Stimulated activated CD4-positive, alpha-beta T cell treated with anti-CD3 and anti-CD28 coated beads, Interleukin-12 subunit alpha, Interleukin-12 subunit beta, amount 100 ng/mL, for 24 hours (primary cell): ENCODE measurements at regions not wholly inside any gene's neighbourhood (a gene's known extent, or its start where the extent isn't known, plus 50 kb on each side); places are given as distances from the start of the nearest gene placed in this dataset.

ENCODE experiments used
- DNase-seq, 2 experiments: peaks; one replicate each; pipeline ENCODE4 v3.0.0-alpha.2; 2020; ENCODE audit warnings: low read depth in 2 of 2

DNA sequence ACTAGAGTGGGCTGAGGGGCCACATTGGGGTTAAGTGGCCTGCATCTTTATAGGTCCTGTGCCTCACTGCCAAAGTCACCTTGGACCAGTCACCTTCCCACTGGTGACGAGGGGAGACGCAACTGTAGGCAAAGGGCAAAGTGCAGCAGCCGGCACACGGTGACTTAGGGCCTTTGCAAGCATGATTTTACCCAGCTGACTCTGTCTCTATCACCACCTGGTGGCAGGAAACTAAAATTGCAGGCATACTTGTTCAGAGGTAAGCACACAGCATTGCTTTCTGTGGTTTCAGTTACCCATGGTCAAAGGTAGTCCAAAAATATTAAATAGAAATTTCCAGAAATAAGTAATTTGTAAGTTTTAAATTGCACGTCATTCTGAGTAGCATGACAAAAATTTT lies 1164.4 kb downstream of the BRD1 start:
- DNase-seq: no peak

DNA sequence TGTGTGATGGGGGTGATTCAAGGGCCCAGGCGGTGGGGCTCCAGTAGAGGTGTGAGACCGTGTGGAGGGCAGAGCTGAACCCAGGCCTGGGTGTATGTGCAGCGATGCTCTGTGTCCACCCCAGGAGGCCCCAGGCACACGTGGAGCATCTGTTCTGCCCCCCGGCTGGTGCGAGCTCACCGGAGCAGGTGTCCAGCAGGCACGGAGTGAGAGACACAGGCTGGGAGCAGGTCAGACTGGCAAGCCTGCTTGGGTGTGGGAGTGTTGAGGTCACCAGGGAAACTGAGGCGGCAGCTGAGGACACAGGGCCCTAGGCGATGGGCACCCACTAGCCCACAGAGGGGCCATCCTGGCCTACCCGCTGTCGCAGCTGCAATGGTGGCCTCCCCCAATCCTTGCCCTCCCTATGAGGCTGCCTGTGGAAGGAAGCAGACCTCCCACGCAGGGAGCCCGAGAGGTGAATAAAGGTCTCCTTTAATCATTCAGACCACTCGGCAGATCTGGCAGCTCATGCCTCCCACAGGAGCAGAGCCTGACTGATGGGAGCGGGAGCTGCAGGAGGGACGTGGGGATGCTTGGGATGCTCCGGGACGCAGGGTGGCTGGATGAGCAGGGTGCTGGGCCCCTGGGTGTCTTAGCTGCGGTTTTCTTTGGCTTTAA lies 1165.1 kb downstream of the BRD1 start:
- no peak for DNase-seq

DNA sequence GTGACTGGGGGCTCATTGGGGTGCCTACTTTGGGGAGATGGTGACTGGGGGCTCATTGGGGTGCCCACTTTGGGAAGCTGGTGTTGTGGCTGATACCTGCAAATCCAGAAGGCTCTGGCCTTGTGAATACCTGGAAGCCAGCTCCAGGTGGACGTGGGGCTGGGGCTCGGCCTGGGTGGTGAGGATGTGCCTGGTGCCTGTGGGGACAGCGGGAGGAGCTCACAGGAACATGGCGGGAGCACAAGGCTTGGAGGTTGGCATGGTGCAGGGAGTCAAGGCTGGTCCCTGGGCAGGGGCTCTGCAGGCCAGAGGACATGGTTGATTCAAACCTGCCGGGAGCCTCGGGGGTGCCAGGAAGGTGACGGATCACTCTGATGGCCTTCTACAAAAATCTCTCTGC lies 1165.7 kb downstream of the BRD1 start:
- no peak for DNase-seq

DNA sequence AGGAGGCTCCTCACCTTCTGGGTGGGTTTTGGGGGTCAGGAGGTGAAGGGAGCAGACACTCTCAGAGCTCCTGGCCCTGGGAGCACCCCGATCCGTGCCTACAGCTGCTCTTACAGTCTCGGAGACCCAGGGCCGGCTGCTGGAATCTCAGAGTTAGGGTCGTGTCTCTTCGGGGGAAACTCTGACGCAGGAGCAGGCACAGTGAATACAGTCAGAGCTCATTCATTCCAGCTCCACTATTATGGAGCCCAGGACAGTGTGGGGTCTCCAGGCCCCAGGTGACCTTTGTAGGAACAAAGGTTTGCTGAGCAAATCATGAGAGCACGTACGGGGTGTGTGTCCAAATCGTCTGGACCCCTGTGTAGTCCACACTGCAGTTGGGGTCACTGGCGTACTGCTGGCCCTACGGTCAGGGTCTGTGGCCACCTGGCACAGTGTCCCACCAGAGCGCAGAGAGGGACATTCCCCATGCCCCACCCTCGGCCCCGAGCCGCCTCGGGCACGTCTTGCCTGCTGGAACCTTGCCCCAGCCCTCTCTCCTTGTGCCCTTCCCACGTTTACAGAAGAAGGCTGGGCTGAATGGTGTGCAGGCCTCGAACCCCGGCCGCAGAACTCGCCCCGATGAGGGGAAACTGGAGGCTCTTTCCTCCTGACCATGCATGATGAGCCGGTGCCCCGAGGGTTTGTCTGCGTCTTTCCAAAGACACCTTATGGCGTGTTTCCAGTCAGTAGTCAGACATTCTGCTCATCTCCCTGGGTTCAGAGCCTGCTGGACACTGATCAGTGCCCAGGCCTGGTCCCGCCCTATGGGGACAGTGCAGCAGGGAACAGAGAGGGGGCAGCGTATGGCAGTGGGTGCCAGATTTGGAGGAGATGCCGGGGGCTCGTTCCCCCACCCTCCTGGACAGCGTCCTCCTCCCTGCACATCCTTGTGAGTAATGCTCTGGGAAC lies 1166.6 kb downstream of the BRD1 start:
- no peak for DNase-seq

DNA sequence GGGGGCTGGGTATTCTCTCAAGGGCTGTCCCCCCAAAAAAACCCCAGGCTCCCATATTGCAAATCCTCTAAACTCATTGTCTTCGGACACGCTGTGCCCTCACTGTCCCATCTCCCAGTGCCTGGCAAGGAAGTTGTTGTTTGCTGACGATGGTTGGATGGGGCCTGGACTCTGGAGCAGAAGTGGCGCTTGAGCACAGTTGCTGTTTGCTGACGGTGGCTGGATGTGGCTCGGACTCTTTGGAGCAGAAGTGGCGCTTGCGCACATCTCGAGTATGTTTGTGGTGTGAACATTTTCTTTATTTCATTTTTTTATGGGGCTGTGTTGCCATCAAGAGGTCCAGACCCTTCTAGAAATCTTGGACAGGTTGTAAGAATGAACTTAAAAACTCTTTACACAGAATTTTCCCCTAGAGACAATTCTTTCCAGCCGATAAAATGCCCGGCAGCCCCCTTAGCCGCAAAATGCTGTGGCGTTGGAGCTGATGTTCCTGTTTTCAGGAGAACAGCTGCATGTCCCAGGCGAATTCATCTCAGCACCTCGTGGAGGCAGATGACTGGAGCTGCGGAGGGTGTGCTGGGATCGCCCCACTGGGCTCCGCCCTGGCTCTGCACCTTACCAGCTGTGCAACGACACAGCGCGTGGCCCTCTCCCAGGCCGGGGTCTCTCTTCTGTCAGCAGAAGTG lies 1167.4 kb downstream of the BRD1 start:
- DNase-seq: no peak

DNA sequence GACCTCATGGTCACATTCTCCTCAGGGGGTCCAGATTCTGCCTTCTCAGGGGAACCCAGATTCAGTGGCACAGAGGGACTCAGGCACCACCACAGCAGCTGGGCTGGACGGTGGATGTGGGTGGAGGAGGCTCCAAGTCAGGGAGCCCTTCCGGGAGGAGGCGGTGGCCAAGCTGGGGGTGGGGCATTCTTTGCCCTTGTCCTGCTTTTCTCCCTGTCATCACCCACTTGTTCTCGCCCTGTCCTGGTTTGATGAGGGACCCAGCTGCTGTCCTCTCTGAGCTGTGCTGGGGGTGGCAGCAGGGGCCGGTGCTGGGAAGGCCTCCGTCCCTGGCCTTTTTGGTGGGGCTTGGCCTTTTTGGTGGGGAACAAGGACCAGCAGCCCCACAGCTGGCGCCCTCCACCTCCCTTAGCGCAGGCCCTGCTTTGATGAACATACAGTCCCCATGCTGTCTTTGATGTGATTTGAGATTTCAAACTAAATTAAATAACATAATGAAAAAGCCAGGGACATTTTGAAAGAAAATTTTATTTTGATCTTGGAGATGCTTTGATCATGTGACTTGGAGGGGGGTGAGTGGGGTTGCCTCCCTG lies 1168.2 kb downstream of the BRD1 start:
- no peak for DNase-seq

DNA sequence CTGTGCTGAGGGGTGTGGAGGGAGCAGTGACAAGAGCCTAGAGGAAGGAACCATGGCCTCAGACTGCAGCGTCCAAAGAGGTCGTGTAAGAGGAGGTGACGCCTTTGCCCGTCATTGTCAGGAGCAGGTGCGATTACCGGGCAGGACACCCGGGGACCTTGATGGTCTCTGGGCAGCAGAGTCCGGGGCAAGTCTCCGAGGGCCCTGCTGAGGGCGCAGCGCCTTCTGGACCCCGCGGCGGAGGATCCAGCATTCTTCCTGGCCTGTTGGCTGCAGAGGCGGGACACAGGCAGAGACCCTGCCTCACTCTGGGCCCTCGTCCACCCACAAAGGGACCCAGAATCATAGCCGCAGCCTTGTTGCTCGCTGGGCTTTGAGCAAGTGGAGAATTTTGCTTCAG lies 1168.8 kb downstream of the BRD1 start:
- no peak for DNase-seq

DNA sequence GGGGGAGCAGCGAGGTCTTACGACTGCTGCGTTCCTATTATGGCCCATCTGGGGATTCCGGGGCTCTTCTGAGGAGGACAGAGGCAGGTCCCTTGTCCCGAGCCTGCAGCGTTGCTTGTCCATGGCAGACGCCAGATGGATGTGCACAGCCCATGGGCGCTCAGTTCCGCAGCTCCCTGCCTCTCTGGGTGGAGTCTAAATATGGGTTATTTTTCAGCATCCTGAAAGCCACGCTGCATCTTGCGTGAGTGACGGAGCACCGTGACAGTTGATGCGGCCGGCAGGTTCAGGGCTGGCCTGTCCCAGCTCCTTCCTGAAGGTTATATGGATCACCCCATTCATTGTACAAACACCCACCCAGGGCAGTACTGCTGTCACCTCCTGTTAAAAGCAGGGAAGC lies 1169.4 kb downstream of the BRD1 start:
- no peak for DNase-seq

DNA sequence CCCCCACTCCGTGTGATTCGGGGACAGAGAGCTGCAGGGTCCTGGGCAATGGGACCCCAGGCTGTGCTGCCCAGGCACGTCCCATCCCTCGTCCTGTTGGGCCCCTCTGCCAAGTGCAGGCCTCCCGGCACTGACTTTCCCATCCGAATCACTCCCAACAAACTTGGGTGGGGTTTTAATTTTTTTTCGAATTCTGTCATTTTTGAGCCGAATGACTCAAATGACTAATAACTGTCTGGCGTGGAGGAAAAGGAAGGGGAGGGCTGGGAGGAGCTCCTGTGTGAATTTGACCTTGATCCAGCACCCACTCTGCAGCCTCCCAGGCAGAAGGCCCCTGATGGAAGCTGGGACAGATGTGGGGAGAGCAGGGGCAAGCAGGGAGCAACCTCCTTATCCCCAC lies 1173.2 kb downstream of the BRD1 start:
- no peak for DNase-seq

DNA sequence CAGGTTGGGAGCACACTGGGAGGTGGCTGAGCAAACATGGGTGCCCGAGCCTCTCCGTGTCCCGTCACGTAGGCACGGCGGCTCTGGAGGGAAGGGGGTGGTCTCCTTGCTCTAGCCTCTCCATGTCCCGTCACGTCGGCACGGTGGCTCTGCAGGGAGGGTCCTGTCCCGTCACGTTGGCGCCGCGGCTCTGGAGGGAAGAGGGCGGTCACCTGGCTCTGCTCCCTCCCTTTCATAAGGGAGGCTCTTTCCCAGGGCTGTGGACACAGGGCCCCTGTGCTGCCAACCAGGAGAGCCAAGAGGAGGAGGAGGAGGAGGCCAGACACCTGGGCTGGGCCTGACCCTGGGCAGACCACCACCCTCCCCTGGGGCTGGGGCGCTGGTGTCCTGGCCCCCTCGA lies 1173.7 kb downstream of the BRD1 start:
- DNase-seq: no peak

DNA sequence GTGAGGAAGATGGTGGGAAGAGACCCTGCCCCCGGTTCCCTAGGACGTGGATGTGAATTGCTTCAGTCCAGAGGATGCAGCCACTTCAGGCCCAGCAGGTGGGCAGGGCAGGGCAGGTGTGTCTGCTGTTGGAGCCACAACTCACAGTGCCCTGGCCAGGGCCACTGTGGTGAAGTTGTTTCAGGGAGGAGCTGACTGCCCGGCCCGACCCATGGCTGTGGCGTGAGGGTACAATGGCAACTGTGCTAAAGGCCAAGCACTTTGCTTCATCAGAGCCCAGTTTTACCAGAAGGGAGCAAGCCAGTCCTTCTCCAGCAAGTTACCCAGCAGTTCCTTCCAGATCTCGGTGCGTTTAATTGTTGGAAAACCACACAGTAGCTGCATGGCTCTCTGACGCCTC lies 1174.4 kb downstream of the BRD1 start:
- no peak for DNase-seq

DNA sequence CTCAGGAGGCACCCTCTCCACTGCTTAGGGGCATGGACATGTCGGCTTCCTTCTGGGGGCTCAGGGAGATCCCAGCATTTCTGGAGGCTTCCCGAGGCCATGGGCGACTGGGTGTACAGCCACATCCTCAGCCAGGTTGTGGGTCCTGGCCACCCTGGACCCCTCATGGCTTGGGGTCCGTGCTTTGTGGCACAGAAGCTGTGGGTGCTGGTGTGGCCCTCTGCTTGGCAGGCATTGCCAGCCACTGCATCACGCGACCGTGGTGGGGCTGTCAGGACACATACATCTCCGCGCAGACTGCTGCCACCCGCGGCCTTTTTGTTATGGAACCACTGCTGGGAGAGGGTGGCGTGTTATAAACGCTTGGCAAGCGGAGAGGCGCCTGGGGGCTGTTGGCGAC lies 1174.9 kb downstream of the BRD1 start:
- no peak for DNase-seq

DNA sequence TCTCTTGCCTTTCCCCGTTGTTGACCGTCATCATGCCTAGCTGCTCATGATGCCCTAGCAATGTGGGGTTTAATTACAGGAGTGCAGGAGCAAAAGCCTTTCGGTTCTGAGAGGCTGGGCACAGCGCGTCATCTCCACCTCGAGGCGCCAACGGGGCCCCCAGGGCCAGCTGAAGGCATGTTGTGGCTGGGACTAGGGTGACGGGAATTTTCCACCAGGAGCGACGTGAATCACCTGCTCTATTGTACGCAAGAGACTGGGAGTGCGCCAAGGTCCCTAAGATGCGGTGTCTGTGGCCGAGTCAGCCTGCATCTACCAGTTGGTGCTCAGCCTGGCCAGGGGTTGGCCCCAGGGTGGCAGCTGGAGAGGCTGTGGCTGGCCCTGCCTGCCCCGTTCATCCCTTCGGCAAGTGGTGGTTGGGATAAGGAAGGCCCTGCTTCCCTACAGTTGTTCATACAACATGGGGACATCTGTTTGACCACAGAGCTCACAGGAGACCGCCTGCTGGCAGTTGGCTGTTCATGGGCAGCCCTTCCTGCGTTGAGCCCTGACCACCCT lies 1175.6 kb downstream of the BRD1 start:
- DNase-seq: no peak

DNA sequence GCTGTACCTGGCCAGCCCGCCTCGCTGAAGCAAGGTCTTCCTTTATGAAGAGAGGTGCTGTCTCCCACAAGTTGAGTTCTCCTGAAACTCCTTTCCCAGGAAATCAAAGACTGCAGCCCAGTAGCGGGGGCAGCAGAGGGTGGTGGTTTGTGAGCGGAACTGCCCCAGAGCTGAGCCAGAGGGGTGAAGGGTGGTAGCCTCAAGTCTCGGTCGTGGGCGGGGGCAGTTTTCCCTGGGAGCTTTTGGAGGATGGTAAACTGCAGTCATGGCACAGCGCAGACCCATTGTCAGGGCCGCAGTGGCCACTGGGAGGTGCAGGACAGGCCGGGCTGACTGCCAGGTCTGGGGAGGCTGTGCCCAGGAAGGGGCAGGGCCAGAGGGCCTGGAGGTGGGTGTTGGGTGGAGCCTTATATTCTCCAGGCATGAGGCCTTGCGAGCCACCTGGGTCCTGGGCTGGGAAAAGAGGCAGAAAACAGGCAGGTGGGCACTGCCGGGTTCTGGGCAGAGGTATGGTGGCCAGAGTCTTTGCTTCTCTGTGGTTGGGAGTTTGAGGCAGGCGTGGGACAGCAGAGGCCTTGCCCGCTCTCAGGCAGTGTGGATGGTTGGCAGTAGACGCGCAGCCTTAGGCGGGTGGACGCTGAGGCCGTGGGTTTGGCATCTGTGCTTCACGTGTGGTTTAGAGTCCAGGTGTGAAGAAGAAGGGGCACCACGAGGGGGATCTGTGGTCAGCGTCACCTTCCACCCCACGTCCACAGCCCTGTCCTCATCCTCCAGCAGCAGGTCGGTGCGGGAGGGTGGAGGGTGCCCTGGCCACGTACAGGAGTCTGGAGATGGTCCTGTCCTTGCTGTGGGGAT lies 1176.4 kb downstream of the BRD1 start:
- DNase-seq: no peak

DNA sequence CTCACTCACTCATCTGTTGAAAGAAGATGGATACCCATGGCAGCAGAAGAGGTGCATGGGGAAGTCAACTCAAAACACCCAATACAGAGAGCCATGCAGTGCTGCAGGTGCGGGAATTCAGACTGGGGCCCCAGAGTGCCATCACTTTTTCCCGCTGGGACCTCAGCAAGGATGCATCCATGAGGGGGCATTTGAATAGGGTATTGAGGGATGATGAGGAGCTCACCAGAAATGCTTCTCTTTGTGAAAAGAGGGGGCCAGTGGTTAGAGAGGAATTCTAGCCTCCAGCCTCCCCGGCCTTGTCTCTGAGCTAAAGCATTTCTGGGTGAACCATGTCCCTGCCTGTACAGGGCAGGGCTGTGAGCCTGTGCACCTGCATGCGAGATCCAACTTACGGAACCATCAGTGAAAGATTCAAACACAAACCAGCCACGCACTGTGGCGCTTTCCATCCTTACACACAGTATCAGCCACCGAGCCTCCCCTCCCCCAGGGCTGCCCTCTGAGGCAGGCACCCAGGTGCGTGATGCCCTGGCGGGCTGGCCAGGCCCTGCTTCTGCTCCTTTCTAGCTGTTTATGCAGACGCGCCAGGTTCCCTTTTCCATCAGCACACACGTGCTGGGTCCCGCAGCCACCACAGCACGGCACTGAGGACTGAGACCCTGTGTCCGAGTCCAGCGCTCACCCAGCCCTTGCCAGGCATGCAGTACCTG lies 1177.2 kb downstream of the BRD1 start:
- DNase-seq: no peak

DNA sequence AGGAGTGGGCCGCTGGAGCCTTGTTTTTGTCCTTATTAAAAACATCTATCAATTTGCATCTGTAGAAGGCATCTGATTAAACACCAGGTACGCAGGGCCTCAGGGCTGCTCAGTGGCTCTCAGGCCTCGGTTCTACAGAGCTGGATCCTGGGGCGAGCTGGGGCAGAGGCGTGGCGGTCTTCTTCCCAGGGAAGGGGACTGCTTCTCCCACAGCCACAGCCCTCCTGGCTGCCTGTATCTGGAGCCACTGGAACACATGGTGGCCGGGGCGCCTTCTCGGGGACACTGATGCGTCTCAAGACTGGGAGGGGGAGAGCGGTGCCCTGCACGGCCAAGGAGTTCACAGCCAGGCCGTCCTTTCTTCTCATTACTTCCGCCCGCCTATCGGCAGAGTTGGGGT lies 1178.2 kb downstream of the BRD1 start:
- no peak for DNase-seq

DNA sequence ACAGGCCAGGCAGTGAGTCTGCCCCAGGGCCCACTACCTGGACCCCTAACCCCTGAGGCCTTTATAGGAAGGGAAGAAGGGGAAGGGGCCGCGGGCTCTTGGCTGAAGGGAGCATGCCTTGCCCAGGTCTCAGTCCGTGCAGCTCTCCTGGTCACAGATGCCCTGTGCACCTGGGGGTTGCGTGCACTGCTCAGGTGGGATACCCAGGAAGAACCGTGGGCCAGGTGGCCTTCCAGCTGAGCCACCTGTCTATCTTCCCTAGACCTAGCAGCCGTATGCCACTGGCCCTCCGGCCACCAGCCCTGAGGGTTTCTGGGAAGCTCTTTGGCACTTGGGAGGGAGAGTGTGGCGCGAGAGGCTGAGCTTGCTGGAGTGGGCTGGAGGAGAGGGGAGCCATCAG lies 1178.6 kb downstream of the BRD1 start:
- DNase-seq: no peak

DNA sequence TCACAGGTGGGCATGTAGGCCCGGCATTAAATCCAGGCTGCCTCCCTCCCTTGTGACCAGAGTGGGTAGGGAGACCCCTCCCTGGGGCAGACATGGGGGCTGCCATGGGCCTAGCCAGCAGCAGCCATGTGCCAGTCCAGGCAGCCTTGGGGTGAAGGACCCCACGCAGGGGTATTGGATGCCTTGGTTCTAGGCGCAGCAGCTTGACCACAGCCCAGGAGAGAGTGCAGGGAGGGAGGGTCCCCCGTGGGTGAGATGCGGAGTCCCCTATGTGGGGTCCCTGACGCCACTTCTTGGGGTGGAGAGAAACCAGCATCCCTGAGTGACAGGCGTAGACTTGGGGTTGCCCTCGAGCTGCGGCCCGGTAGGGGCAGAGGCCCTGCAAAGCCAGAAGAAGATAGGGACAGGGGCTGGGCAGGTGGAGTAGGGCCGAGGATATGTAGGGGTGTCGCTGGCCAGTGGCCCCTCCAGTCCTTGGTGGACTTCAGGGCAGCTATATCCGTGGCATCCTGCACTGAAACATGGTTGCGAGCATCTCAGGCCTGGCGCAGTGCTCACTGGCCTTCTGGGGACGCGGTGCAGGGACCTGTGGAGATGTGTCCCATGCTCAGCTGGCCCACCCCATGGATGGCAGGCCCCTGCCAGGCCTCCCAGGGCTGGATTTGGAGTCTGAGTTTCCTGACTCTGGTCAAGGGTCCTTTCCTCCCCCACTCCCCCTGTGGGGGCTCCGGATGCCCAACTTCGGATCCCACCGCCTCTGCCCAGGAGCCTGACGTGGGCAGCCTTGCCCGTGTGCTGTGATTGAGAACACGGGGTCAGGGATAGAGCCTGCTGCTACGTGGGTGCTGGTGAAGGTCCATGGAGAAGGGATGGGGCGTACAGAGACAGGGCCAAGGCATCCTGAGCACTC lies 1179.8 kb downstream of the BRD1 start:
- DNase-seq: no peak

DNA sequence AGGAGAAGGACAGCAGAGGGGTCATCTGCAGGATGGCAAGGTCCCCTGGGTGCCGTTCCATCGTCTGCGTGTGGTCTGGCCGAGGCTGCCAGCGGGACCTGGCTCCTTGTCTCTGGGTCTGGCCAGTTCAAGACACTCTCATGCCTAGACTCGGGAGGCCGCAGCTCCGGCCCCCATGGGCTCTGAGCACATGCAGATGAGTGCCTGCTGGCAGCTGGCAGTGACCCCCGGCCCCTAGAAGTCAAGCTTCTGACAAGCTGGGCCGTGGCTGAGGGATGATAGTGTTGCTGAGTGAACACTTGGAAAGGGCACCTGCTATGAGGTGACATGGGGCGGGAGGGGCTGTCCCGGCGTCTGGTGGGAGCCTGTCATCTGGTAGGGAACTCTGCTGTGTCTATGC lies 1180.6 kb downstream of the BRD1 start:
- no peak for DNase-seq
